Ishikawa (cell line): ENCODE measurements at regions not wholly inside any gene's neighbourhood (a gene's known extent, or its start where the extent isn't known, plus 50 kb on each side); places are given as distances from the start of the nearest gene placed in this dataset.

Experiments used
- CEBPB ChIP-seq: IDR thresholded peaks from 2 replicates; pipeline ENCODE4 v1.6.1; 2012
- CREB1 ChIP-seq: IDR thresholded peaks from 2 replicates; pipeline ENCODE4 v1.6.1; 2012; ENCODE audit warnings: low read depth
- EGR1 ChIP-seq: IDR thresholded peaks from 2 replicates; pipeline ENCODE4 v1.6.1; 2012
- EP300 ChIP-seq: IDR thresholded peaks from 2 replicates; pipeline ENCODE4 v1.6.1; 2012; ENCODE audit warnings: borderline replicate concordance
- FOXM1 ChIP-seq: IDR thresholded peaks from 2 replicates; pipeline ENCODE4 v1.6.1; 2012; ENCODE audit warnings: low read depth, borderline replicate concordance
- NFIC ChIP-seq: IDR thresholded peaks from 2 replicates; pipeline ENCODE4 v1.6.1; 2012
- RAD21 ChIP-seq: IDR thresholded peaks from 2 replicates; pipeline ENCODE4 v1.6.1; 2012; ENCODE audit warnings: low read depth
- TAF1 ChIP-seq: IDR thresholded peaks from 2 replicates; pipeline ENCODE4 v1.6.1; 2012; ENCODE audit warnings: low read depth, mild to moderate bottlenecking
- TCF12 ChIP-seq: IDR thresholded peaks from 2 replicates; pipeline ENCODE4 v1.6.1; 2012; ENCODE audit warnings: low read depth
- TEAD4 ChIP-seq: IDR thresholded peaks from 2 replicates; pipeline ENCODE4 v1.6.1; 2012
- YY1 ChIP-seq: IDR thresholded peaks from 2 replicates; pipeline ENCODE4 v1.6.1; 2012; ENCODE audit warnings: low read depth
- ZBTB7A ChIP-seq: IDR thresholded peaks from 2 replicates; pipeline ENCODE4 v1.6.1; 2012; ENCODE audit warnings: low read depth
- TF ChIP-seq, protein P1 (sequence below): IDR thresholded peaks from 2 replicates; pipeline ENCODE4 v1.6.1; 2012
- TF ChIP-seq, protein P2 (sequence below): IDR thresholded peaks from 2 replicates; pipeline ENCODE4 v1.6.1; 2012; ENCODE audit warnings: low read depth, mild to moderate bottlenecking
- TF ChIP-seq, protein P3 (sequence below): IDR thresholded peaks from 2 replicates; pipeline ENCODE4 v1.6.1; 2012

DNA sequence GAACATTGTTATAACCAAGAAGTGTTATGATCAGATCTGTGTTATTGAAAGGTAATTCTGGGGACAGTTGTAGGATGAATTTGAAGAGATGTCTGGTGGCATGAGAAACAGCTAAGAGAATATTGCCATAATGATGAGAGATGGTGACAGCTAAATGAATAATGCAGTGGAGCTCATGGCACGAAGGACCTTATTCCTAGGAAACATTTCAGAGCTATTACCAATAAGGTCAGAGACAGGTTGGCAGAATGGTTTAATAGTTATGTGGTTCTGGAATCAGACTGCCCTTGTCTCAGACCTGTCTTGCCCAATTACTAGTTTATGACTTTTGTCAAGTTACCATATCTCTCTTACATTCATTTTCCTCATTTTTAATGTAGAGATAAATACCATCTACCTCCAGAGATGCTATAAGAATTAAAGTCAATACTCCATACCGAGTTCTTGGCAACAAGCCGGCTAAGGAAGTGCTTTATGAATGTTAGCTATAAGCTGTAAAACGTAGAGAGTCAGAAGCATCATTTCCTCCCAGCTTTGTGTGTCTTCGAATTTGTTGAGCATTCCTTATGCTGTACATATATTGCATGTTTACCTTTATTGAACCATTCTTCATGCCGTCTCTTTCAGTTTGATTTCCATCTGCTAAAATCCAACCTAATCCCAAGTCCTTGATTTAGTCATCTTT lies 73.6 kb upstream of the COL5A2 start:
- TF ChIP-seq, protein P1, sequence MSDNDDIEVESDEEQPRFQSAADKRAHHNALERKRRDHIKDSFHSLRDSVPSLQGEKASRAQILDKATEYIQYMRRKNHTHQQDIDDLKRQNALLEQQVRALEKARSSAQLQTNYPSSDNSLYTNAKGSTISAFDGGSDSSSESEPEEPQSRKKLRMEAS, result no peak
- TF ChIP-seq EGR1 (no peak), TCF12 (no peak), ZBTB7A (no peak), TAF1 (no peak), CEBPB (no peak), CREB1 (no peak), TEAD4 (no peak), RAD21 (no peak), YY1 (no peak), FOXM1 (no peak), EP300 (no peak), NFIC (no peak)
- TF ChIP-seq, protein P2, sequence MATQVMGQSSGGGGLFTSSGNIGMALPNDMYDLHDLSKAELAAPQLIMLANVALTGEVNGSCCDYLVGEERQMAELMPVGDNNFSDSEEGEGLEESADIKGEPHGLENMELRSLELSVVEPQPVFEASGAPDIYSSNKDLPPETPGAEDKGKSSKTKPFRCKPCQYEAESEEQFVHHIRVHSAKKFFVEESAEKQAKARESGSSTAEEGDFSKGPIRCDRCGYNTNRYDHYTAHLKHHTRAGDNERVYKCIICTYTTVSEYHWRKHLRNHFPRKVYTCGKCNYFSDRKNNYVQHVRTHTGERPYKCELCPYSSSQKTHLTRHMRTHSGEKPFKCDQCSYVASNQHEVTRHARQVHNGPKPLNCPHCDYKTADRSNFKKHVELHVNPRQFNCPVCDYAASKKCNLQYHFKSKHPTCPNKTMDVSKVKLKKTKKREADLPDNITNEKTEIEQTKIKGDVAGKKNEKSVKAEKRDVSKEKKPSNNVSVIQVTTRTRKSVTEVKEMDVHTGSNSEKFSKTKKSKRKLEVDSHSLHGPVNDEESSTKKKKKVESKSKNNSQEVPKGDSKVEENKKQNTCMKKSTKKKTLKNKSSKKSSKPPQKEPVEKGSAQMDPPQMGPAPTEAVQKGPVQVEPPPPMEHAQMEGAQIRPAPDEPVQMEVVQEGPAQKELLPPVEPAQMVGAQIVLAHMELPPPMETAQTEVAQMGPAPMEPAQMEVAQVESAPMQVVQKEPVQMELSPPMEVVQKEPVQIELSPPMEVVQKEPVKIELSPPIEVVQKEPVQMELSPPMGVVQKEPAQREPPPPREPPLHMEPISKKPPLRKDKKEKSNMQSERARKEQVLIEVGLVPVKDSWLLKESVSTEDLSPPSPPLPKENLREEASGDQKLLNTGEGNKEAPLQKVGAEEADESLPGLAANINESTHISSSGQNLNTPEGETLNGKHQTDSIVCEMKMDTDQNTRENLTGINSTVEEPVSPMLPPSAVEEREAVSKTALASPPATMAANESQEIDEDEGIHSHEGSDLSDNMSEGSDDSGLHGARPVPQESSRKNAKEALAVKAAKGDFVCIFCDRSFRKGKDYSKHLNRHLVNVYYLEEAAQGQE, result no peak
- TF ChIP-seq, protein P3, sequence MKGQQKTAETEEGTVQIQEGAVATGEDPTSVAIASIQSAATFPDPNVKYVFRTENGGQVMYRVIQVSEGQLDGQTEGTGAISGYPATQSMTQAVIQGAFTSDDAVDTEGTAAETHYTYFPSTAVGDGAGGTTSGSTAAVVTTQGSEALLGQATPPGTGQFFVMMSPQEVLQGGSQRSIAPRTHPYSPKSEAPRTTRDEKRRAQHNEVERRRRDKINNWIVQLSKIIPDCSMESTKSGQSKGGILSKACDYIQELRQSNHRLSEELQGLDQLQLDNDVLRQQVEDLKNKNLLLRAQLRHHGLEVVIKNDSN, result no peak

- no peak for TF ChIP-seq TCF12
- TF ChIP-seq NFIC, result no peak
- TF ChIP-seq, protein P2, result no peak
- TF ChIP-seq FOXM1, result no peak
- TF ChIP-seq, protein P1, result no peak
- TF ChIP-seq, protein P3, result no peak
- TF ChIP-seq EGR1, result no peak
- no peak for TF ChIP-seq TAF1
- no peak for TF ChIP-seq TEAD4
- no peak for TF ChIP-seq EP300
- TF ChIP-seq CREB1, result no peak
- TF ChIP-seq YY1, result no peak
- no peak for TF ChIP-seq CEBPB
- TF ChIP-seq ZBTB7A, result no peak
- no peak for TF ChIP-seq RAD21
Observed at GRCh38 chr2:189253836-189254235, 74.3 kb upstream of the COL5A2 start.

GRCh38 chr2:189254268-189254883 lies 74.8 kb upstream of the COL5A2 start:
- no peak for TF ChIP-seq YY1
- no peak for TF ChIP-seq EP300
- TF ChIP-seq, protein P1, result no peak
- no peak for TF ChIP-seq CEBPB
- no peak for TF ChIP-seq NFIC
- no peak for TF ChIP-seq RAD21
- no peak for TF ChIP-seq TEAD4
- TF ChIP-seq ZBTB7A, result no peak
- TF ChIP-seq, protein P2, result no peak
- no peak for TF ChIP-seq EGR1

DNA sequence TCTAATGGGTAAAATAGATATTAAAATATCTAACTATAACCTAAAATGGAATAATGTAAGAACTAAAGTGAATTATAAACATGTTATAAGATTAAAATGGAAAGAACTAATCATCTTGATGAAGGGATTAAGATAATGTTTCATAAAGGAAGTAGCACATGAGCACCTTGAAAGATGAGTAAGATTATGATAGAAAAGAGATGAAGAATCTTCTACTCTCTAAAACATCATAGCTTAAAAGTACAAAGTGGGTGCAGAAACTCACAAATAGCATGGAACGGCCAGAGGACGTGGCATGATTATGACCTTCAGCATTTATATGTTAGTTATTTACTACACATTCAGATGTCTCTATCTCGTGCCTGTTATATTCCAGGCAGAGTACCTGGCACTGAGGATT lies 76.2 kb upstream of the COL5A2 start:
- TF ChIP-seq RAD21 (no peak), ZBTB7A (no peak), FOXM1 (no peak), EP300 (no peak), YY1 (no peak), CREB1 (no peak), CEBPB (no peak), EGR1 (no peak), TAF1 (no peak), TCF12 (no peak), NFIC (no peak), TEAD4 (no peak)
- TF ChIP-seq, protein P3, result no peak
- TF ChIP-seq, protein P2, result no peak
- TF ChIP-seq, protein P1, result no peak
